HG03571 (cell line): ENCODE measurements at regions not wholly inside any gene's neighbourhood (a gene's known extent, or its start where the extent isn't known, plus 50 kb on each side); places are given as distances from the start of the nearest gene placed in this dataset.

Experiments
- ATAC-seq: cut with Tn5 transposase; IDR thresholded peaks from one replicate; pipeline ENCODE4 v1.9.1; 2021; ENCODE audit not compliant: unreplicated experiment

GRCh38 chr6:144714021-144714712 is 429.0 kb downstream of the UTRN start:
- ATAC-seq = no peak

GRCh38 chr6:144715344-144715743 is 430.2 kb downstream of the UTRN start:
- no peak for ATAC-seq

GRCh38 chr6:144718431-144718830 is 433.3 kb downstream of the UTRN start:
- ATAC-seq = no peak

GRCh38 chr6:144721232-144721631 is 436.1 kb downstream of the UTRN start:
- ATAC-seq = no peak

- ATAC-seq = no peak
Measured at GRCh38 chr6:144722154-144722737, 437.1 kb downstream of the UTRN start.

GRCh38 chr6:144722925-144723324 is 437.8 kb downstream of the UTRN start:
- ATAC-seq = no peak

GRCh38 chr6:144723431-144723830 is 438.3 kb downstream of the UTRN start:
- ATAC-seq = no peak

GRCh38 chr6:144724818-144725217 is 439.7 kb downstream of the UTRN start:
- ATAC-seq = no peak

- ATAC-seq = peak; percentile 65
Measured at GRCh38 chr6:144725736-144726522, 440.8 kb downstream of the UTRN start.

- ATAC-seq = no peak
Measured at GRCh38 chr6:144728804-144729203, 443.7 kb downstream of the UTRN start.

GRCh38 chr6:144729502-144729901 is 444.4 kb downstream of the UTRN start:
- ATAC-seq = peak; percentile 51

GRCh38 chr6:144730088-144730645 is 445.0 kb downstream of the UTRN start:
- peak; percentile 35 for ATAC-seq

GRCh38 chr6:144731229-144731628 is 446.1 kb downstream of the UTRN start:
- ATAC-seq = no peak

- ATAC-seq = no peak
Measured at GRCh38 chr6:144736763-144737162, 451.6 kb downstream of the UTRN start.

- no peak for ATAC-seq
Measured at GRCh38 chr6:144737998-144738397, 452.9 kb downstream of the UTRN start.

GRCh38 chr6:144739873-144740272 is 454.7 kb downstream of the UTRN start:
- ATAC-seq = no peak

GRCh38 chr6:144741659-144742058 is 456.5 kb downstream of the UTRN start:
- no peak for ATAC-seq

- ATAC-seq = no peak
Measured at GRCh38 chr6:144742779-144743178, 457.6 kb downstream of the UTRN start.

GRCh38 chr6:144744720-144745119 is 459.6 kb downstream of the UTRN start:
- ATAC-seq = no peak

GRCh38 chr6:144745439-144745838 is 460.3 kb downstream of the UTRN start:
- ATAC-seq = no peak

- ATAC-seq = no peak
Measured at GRCh38 chr6:144746902-144747469, 461.9 kb downstream of the UTRN start.
